Breast epithelium (tissue), 3 donors: ENCODE measurements at regions not wholly inside any gene's neighbourhood (a gene's known extent, or its start where the extent isn't known, plus 50 kb on each side); places are given as distances from the start of the nearest gene placed in this dataset.

Source experiments
- POLR2A ChIP-seq: fragments of 450-650 bp; IDR thresholded peaks from one replicate; pipeline ENCODE4 v1.6.1; 2016; ENCODE audit warnings: antibody characterized with exemption, mild to moderate bottlenecking, moderate library complexity
- POLR2AphosphoS5 ChIP-seq, 3 donors: sonication (generic); formaldehyde crosslinking; IDR thresholded peaks; one replicate each; pipeline ENCODE4 v1.6.1; 2017; ENCODE audit warnings: antibody characterized with exemption in 3 of 3
- TF ChIP-seq, protein P1 (sequence below), 3 donors: fragments of 450-650 bp; IDR thresholded peaks; one replicate each; pipeline ENCODE4 v1.5.1; 2016 to 2017; ENCODE audit warnings: antibody characterized with exemption in 3 of 3, mild to moderate bottlenecking in 3 of 3, moderate library complexity in 3 of 3

- TF ChIP-seq, protein P1, sequence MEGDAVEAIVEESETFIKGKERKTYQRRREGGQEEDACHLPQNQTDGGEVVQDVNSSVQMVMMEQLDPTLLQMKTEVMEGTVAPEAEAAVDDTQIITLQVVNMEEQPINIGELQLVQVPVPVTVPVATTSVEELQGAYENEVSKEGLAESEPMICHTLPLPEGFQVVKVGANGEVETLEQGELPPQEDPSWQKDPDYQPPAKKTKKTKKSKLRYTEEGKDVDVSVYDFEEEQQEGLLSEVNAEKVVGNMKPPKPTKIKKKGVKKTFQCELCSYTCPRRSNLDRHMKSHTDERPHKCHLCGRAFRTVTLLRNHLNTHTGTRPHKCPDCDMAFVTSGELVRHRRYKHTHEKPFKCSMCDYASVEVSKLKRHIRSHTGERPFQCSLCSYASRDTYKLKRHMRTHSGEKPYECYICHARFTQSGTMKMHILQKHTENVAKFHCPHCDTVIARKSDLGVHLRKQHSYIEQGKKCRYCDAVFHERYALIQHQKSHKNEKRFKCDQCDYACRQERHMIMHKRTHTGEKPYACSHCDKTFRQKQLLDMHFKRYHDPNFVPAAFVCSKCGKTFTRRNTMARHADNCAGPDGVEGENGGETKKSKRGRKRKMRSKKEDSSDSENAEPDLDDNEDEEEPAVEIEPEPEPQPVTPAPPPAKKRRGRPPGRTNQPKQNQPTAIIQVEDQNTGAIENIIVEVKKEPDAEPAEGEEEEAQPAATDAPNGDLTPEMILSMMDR (IDR thresholded peaks at IDR 0.05): no peak
- TF ChIP-seq POLR2AphosphoS5 (IDR thresholded peaks at IDR 0.05): no peak
- TF ChIP-seq POLR2A: no peak
Observed at GRCh38 chr20:40232756-40233155, 456.3 kb downstream of the MAFB start.
